Thyroid gland (tissue), 4 donors: ENCODE measurements at regions not wholly inside any gene's neighbourhood (a gene's known extent, or its start where the extent isn't known, plus 50 kb on each side); places are given as distances from the start of the nearest gene placed in this dataset.

ENCODE experiments used
- POLR2A ChIP-seq, 2 donors: fragments of 450-650 bp; IDR thresholded peaks; one replicate each; pipeline ENCODE4 v1.6.1; 2017; ENCODE audit warnings: antibody characterized with exemption in 2 of 2, mild to moderate bottlenecking in 2 of 2, moderate library complexity in 1 of 2
- TF ChIP-seq, protein P1 (sequence below), 6 experiments: fragments of 200-600 bp in 3 of 6; fragments of 450-650 bp in 3 of 6; sonication (generic) in 3 of 6; IDR thresholded peaks; one replicate each; pipeline ENCODE4 v1.5.1; 2016 to 2019; ENCODE audit warnings: antibody characterized with exemption in 6 of 6, mild to moderate bottlenecking in 2 of 6, inconsistent platforms in 1 of 6, moderate library complexity in 1 of 6

DNA sequence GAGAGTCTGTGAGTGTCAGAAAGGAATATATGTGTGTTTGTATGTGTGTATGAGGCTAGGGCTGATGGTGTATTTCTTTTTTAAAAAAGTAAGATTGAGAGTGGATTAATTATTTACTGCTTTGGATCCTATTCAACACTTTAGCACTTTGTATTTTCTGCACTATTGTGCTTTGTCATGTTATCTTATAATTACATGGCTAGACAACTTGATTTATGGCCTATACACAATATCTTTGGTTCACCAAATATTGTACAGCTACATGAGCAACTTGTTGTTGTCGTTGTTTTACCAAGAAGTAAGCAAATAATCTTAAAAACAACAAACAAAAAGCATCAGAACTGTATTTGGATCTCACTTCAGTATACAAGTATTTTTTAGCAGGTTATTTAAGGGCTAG is 84.6 kb upstream of the TBX18 start:
- TF ChIP-seq, protein P1, sequence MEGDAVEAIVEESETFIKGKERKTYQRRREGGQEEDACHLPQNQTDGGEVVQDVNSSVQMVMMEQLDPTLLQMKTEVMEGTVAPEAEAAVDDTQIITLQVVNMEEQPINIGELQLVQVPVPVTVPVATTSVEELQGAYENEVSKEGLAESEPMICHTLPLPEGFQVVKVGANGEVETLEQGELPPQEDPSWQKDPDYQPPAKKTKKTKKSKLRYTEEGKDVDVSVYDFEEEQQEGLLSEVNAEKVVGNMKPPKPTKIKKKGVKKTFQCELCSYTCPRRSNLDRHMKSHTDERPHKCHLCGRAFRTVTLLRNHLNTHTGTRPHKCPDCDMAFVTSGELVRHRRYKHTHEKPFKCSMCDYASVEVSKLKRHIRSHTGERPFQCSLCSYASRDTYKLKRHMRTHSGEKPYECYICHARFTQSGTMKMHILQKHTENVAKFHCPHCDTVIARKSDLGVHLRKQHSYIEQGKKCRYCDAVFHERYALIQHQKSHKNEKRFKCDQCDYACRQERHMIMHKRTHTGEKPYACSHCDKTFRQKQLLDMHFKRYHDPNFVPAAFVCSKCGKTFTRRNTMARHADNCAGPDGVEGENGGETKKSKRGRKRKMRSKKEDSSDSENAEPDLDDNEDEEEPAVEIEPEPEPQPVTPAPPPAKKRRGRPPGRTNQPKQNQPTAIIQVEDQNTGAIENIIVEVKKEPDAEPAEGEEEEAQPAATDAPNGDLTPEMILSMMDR (IDR thresholded peaks at IDR 0.05), result no peak
- no peak for TF ChIP-seq POLR2A (IDR thresholded peaks at IDR 0.05)
